ENCODE measurements at regions not wholly inside any gene's neighbourhood (a gene's known extent, or its start where the extent isn't known, plus 50 kb on each side); places are given as distances from the start of the nearest gene placed in this dataset.

GRCh38 chr5:86442036-86442745 is 175.6 kb upstream of the COX7C start:
- H3K4me1 ChIP-seq: no peaks in the 10 kb centered on the region
- intact Hi-C loops (cut with DNase I; ENCODE audit: low total_unique reads): no loop called here
- DNase-seq: no peak
- no peaks in the 10 kb centered on the region for H3K9me3 ChIP-seq
- no peak overlapping the region for H3K4me3 ChIP-seq
- TF ChIP-seq POLR2AphosphoS5 (IDR thresholded peaks at IDR 0.05) (no peak), EP300 (IDR thresholded peaks at IDR 0.05; ENCODE audit: low read depth) (no peak), CTCF (IDR thresholded peaks at IDR 0.05) (no peak), POLR2A (IDR thresholded peaks at IDR 0.05) (no peak)
- 40 to 71% methylated on average over 1 to 2 of the region's 2 CpGs for WGBS, 2 donors (ENCODE audit: low coverage in 1 of 2)
- no peak overlapping the region for H3K27ac ChIP-seq
- no peaks in the 10 kb centered on the region for H3K36me3 ChIP-seq
- H3K27me3 ChIP-seq: no peaks in the 10 kb centered on the region
- in situ Hi-C loops (cut with MboI; ENCODE audit: low pct_ligation_motif_present in 1 of 4, low pct_unique_long_range_greater_than_20kb in 1 of 4, low sequenced_read_pairs in 3 of 4): no loop called here

GRCh38 chr5:86447362-86447761 is 170.4 kb upstream of the COX7C start:
- H3K27me3 ChIP-seq: no peaks in the 10 kb centered on the region
- intact Hi-C loops (cut with DNase I; ENCODE audit: low total_unique reads): no loop called here
- H3K9me3 ChIP-seq: no peaks in the 10 kb centered on the region
- in situ Hi-C loops (cut with MboI; ENCODE audit: low pct_ligation_motif_present in 1 of 4, low pct_unique_long_range_greater_than_20kb in 1 of 4, low sequenced_read_pairs in 3 of 4): no loop called here
- TF ChIP-seq CTCF (IDR thresholded peaks at IDR 0.05): no peak
- TF ChIP-seq EP300 (IDR thresholded peaks at IDR 0.05; ENCODE audit: low read depth): no peak
- TF ChIP-seq POLR2A (IDR thresholded peaks at IDR 0.05): no peak
- no peak for TF ChIP-seq POLR2AphosphoS5 (IDR thresholded peaks at IDR 0.05)
- H3K27ac ChIP-seq: no peak overlapping the region
- H3K36me3 ChIP-seq: no peaks in the 10 kb centered on the region
- H3K4me1 ChIP-seq: no peaks in the 10 kb centered on the region
- no peak for DNase-seq
- WGBS, 2 donors (ENCODE audit: low coverage in 1 of 2): 79 to 82% methylated on average over 1 of the region's 1 CpG
- H3K4me3 ChIP-seq: no peak overlapping the region

- no peaks in the 10 kb centered on the region for H3K9me3 ChIP-seq
- H3K27ac ChIP-seq: no peak overlapping the region
- in situ Hi-C loops (cut with MboI; ENCODE audit: low pct_ligation_motif_present in 1 of 4, low pct_unique_long_range_greater_than_20kb in 1 of 4, low sequenced_read_pairs in 3 of 4): no loop called here
- H3K4me3 ChIP-seq: no peak overlapping the region
- H3K36me3 ChIP-seq: no peaks in the 10 kb centered on the region
- no peak for DNase-seq
- TF ChIP-seq EP300 (IDR thresholded peaks at IDR 0.05; ENCODE audit: low read depth) (no peak), POLR2A (IDR thresholded peaks at IDR 0.05) (no peak), CTCF (IDR thresholded peaks at IDR 0.05) (no peak), POLR2AphosphoS5 (IDR thresholded peaks at IDR 0.05) (no peak)
- no peaks in the 10 kb centered on the region for H3K4me1 ChIP-seq
- intact Hi-C loops (cut with DNase I; ENCODE audit: low total_unique reads): no loop called here
- no peaks in the 10 kb centered on the region for H3K27me3 ChIP-seq
Observed at GRCh38 chr5:86452251-86452650, 165.5 kb upstream of the COX7C start.

GRCh38 chr5:86460519-86460918 is 157.2 kb upstream of the COX7C start:
- in situ Hi-C loops (cut with MboI; ENCODE audit: low pct_ligation_motif_present in 1 of 4, low pct_unique_long_range_greater_than_20kb in 1 of 4, low sequenced_read_pairs in 3 of 4) (no loop called here), intact Hi-C loops (cut with DNase I; ENCODE audit: low total_unique reads) (no loop called here)
- Histone ChIP-seq H3K9me3 (peaks cover 4 to 6% of the 10 kb centered on the region in 2 donors), H3K36me3 (no peaks in the 10 kb centered on the region), H3K4me3 (no peak overlapping the region), H3K27ac (no peak overlapping the region), H3K4me1 (no peaks in the 10 kb centered on the region), H3K27me3 (no peaks in the 10 kb centered on the region)
- 91% methylated on average over 16 of the region's 16 CpGs; no CpG with 5 or more reads in 1 of the 2 donors for whole genome bisulfite sequencing, 2 donors (ENCODE audit: low coverage in 1 of 2)
- DNase-seq: no peak
- no peak for TF ChIP-seq POLR2A (IDR thresholded peaks at IDR 0.05)
- TF ChIP-seq POLR2AphosphoS5 (IDR thresholded peaks at IDR 0.05): no peak
- TF ChIP-seq EP300 (IDR thresholded peaks at IDR 0.05; ENCODE audit: low read depth): no peak
- no peak for TF ChIP-seq CTCF (IDR thresholded peaks at IDR 0.05)

All from transverse colon (tissue), 4 donors.